HepG2 (cell line): ENCODE measurements at regions not wholly inside any gene's neighbourhood (a gene's known extent, or its start where the extent isn't known, plus 50 kb on each side); places are given as distances from the start of the nearest gene placed in this dataset.

Experiments used
- ELF4 ChIP-seq: sonication (generic); formaldehyde crosslinking; IDR thresholded peaks from 2 replicates; pipeline ENCODE4 v1.5.0; 2020; ENCODE audit warnings: missing genetic modification reagents, mild to moderate bottlenecking, moderate library complexity, borderline replicate concordance
- NFAT5 ChIP-seq: sonication (generic); formaldehyde crosslinking; IDR thresholded peaks from 2 replicates; pipeline ENCODE4 v1.4.0; 2020; ENCODE audit warnings: missing genetic modification reagents
- RAD21 ChIP-seq: fragments of 450-650 bp; formaldehyde crosslinking; IDR thresholded peaks from 2 replicates; pipeline ENCODE4 v1.5.0; 2020; ENCODE audit warnings: mild to moderate bottlenecking
- REPIN1 ChIP-seq: sonication (generic); formaldehyde crosslinking; IDR thresholded peaks from 2 replicates; pipeline ENCODE4 v1.8.0; 2022; ENCODE audit warnings: missing genetic modification reagents, low read depth, mild to moderate bottlenecking, borderline replicate concordance
- TCF7L2 ChIP-seq: IDR thresholded peaks from 2 replicates; pipeline ENCODE4 v1.6.1; 2011; ENCODE audit warnings: mild to moderate bottlenecking, low read depth, low read length, moderate library complexity
- ZKSCAN5 ChIP-seq: sonication (generic); formaldehyde crosslinking; IDR thresholded peaks from 2 replicates; pipeline ENCODE4 v1.5.1; 2020; ENCODE audit warnings: mild to moderate bottlenecking, missing genetic modification reagents
- ZNF281 ChIP-seq: sonication (generic); formaldehyde crosslinking; IDR thresholded peaks from 2 replicates; pipeline ENCODE4 v1.4.0; 2020; ENCODE audit warnings: missing genetic modification reagents, borderline replicate concordance
- TF ChIP-seq, protein P1 (sequence below): sonication (generic); formaldehyde crosslinking; IDR thresholded peaks from 2 replicates; pipeline ENCODE4 v1.8.1; 2022; ENCODE audit warnings: mild to moderate bottlenecking, missing genetic modification reagents
- TF ChIP-seq, protein P2 (sequence below): sonication (generic); formaldehyde crosslinking; IDR thresholded peaks from 2 replicates; pipeline ENCODE4 v1.4.0; 2020; ENCODE audit warnings: missing genetic modification reagents, borderline replicate concordance
- TF ChIP-seq, protein P3 (sequence below): IDR thresholded peaks from 2 replicates; pipeline ENCODE4 v1.4.0; 2020; ENCODE audit warnings: mild to moderate bottlenecking, missing genetic modification reagents
- TF ChIP-seq, protein P4 (sequence below): sonication (generic); formaldehyde crosslinking; IDR thresholded peaks from 2 replicates; pipeline ENCODE4 v1.4.0; 2020; ENCODE audit warnings: mild to moderate bottlenecking, missing genetic modification reagents

GRCh38 chr20:50388733-50389437 lies 121.3 kb upstream of the PTPN1 start (continued):
- TF ChIP-seq NFAT5 (CRISPR knock-in tag), result no peak
- TF ChIP-seq ELF4 (CRISPR knock-in tag), result peak; percentile 14; the same call in 1 of the 2 replicates
- TF ChIP-seq REPIN1, result peak; percentile 80; the same call in 1 of the 2 replicates
- peak; percentile 68; the same call in 1 of the 2 replicates for TF ChIP-seq ZNF281 (CRISPR knock-in tag)
- TF ChIP-seq, protein P1, sequence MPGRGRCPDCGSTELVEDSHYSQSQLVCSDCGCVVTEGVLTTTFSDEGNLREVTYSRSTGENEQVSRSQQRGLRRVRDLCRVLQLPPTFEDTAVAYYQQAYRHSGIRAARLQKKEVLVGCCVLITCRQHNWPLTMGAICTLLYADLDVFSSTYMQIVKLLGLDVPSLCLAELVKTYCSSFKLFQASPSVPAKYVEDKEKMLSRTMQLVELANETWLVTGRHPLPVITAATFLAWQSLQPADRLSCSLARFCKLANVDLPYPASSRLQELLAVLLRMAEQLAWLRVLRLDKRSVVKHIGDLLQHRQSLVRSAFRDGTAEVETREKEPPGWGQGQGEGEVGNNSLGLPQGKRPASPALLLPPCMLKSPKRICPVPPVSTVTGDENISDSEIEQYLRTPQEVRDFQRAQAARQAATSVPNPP (CRISPR knock-in tag), result no peak
- TF ChIP-seq, protein P2, sequence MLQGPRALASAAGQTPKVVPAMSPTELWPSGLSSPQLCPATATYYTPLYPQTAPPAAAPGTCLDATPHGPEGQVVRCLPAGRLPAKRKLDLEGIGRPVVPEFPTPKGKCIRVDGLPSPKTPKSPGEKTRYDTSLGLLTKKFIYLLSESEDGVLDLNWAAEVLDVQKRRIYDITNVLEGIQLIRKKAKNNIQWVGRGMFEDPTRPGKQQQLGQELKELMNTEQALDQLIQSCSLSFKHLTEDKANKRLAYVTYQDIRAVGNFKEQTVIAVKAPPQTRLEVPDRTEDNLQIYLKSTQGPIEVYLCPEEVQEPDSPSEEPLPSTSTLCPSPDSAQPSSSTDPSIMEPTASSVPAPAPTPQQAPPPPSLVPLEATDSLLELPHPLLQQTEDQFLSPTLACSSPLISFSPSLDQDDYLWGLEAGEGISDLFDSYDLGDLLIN (CRISPR knock-in tag), result no peak
- no peak for TF ChIP-seq RAD21 (CRISPR knock-in tag)
- TF ChIP-seq TCF7L2, result no peak; the same call in none of the 2 replicates
- TF ChIP-seq, protein P3, sequence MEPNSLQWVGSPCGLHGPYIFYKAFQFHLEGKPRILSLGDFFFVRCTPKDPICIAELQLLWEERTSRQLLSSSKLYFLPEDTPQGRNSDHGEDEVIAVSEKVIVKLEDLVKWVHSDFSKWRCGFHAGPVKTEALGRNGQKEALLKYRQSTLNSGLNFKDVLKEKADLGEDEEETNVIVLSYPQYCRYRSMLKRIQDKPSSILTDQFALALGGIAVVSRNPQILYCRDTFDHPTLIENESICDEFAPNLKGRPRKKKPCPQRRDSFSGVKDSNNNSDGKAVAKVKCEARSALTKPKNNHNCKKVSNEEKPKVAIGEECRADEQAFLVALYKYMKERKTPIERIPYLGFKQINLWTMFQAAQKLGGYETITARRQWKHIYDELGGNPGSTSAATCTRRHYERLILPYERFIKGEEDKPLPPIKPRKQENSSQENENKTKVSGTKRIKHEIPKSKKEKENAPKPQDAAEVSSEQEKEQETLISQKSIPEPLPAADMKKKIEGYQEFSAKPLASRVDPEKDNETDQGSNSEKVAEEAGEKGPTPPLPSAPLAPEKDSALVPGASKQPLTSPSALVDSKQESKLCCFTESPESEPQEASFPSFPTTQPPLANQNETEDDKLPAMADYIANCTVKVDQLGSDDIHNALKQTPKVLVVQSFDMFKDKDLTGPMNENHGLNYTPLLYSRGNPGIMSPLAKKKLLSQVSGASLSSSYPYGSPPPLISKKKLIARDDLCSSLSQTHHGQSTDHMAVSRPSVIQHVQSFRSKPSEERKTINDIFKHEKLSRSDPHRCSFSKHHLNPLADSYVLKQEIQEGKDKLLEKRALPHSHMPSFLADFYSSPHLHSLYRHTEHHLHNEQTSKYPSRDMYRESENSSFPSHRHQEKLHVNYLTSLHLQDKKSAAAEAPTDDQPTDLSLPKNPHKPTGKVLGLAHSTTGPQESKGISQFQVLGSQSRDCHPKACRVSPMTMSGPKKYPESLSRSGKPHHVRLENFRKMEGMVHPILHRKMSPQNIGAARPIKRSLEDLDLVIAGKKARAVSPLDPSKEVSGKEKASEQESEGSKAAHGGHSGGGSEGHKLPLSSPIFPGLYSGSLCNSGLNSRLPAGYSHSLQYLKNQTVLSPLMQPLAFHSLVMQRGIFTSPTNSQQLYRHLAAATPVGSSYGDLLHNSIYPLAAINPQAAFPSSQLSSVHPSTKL (CRISPR knock-in tag), result peak; percentile 90
- TF ChIP-seq ZKSCAN5, result no peak
- TF ChIP-seq, protein P4, sequence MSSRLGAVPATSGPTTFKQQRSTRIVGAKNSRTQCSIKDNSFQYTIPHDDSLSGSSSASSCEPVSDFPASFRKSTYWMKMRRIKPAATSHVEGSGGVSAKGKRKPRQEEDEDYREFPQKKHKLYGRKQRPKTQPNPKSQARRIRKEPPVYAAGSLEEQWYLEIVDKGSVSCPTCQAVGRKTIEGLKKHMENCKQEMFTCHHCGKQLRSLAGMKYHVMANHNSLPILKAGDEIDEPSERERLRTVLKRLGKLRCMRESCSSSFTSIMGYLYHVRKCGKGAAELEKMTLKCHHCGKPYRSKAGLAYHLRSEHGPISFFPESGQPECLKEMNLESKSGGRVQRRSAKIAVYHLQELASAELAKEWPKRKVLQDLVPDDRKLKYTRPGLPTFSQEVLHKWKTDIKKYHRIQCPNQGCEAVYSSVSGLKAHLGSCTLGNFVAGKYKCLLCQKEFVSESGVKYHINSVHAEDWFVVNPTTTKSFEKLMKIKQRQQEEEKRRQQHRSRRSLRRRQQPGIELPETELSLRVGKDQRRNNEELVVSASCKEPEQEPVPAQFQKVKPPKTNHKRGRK (CRISPR knock-in tag), result no peak
